ENCODE measurements at regions not wholly inside any gene's neighbourhood (a gene's known extent, or its start where the extent isn't known, plus 50 kb on each side); places are given as distances from the start of the nearest gene placed in this dataset.

GRCh38 chr14:87082917-87083316, 910.1 kb downstream of the GALC start:
- no TSS peak for BruUV-seq (replicated peaks)

More at GRCh38 chr14:87082917-87083316, 910.1 kb downstream of the GALC start:
- Histone ChIP-seq H3K14ac (replicated peaks; ENCODE audit: low read depth, low read length) (no peak overlapping the region), H2BK20ac (ENCODE audit: low read depth, low read length) (no peak overlapping the region), H3K27me3 (ENCODE audit: control insufficient read depth, insufficient read depth, low read length) (no peaks in the 10 kb centered on the region), H2AK5ac (ENCODE audit: low read depth, low read length) (no peak overlapping the region), H3K36me3 (ENCODE audit: control insufficient read depth, insufficient read depth, low read length) (no peaks in the 10 kb centered on the region), H2BK15ac (ENCODE audit: low read depth, low read length) (no peak overlapping the region), H3K79me1 (ENCODE audit: low read depth in 1 of 2, low read length in 2 of 2) (no peaks in the 10 kb centered on the region), H3K18ac (ENCODE audit: low read depth, low read length) (no peak overlapping the region), H3K4me1 (ENCODE audit: control insufficient read depth, insufficient read depth, low read length) (no peaks in the 10 kb centered on the region), H3K9me1 (ENCODE audit: insufficient read depth, low read length) (no peaks in the 10 kb centered on the region), H3K9ac (ENCODE audit: low read depth, low read length) (no peak overlapping the region), H3K4ac (ENCODE audit: low read depth, low read length) (no peak overlapping the region), H3K23ac (ENCODE audit: low read depth, low read length) (no peak overlapping the region), H2BK120ac (ENCODE audit: low read depth, low read length) (no peak overlapping the region), H3K4me3 (ENCODE audit: insufficient read depth, low read depth, low read length) (no peak overlapping the region), H2AK9ac (replicated peaks; ENCODE audit: low read depth, low read length, poor library complexity) (no peak overlapping the region), H4K91ac (ENCODE audit: insufficient read depth, low read depth, low read length) (no peak overlapping the region), H4K8ac (ENCODE audit: low read depth in 2 of 2, low read length in 2 of 2) (no peak overlapping the region), H3K27ac (ENCODE audit: insufficient read depth, low read length) (no peak overlapping the region), H2AFZ (replicated peaks; ENCODE audit: low read length, poor library complexity) (no peak overlapping the region), H3K56ac (ENCODE audit: extremely low read depth, insufficient read depth, low read length) (no peak overlapping the region), H4K20me1 (ENCODE audit: insufficient read depth, low read length) (no peaks in the 10 kb centered on the region), H3K4me2 (ENCODE audit: low read depth, low read length) (no peak overlapping the region), H3K9me3 (ENCODE audit: control insufficient read depth, insufficient read depth, low read length) (no peaks in the 10 kb centered on the region), H2BK5ac (ENCODE audit: low read depth, low read length, poor library complexity, severe bottlenecking) (no peak overlapping the region), H4K5ac (ENCODE audit: low read depth, low read length) (no peak overlapping the region)
- intact Hi-C loops (cut with micrococcal nuclease), result no loop called here
- POLR2A ChIA-PET (ENCODE audit: unreplicated experiment), result no interaction called here
- no peak for ATAC-seq (ENCODE audit: low read depth)
- no peak for DNase-seq
- dilution Hi-C loops (cut with HindIII; ENCODE audit: low sequenced_read_pairs, unreplicated experiment), result no loop called here
- no peak for TF ChIP-seq FOS (IDR thresholded peaks at IDR 0.05; ENCODE audit: low read depth, low read length)
- no peak for TF ChIP-seq RAD21 (IDR thresholded peaks at IDR 0.05; ENCODE audit: low read length)
- TF ChIP-seq, protein P1, sequence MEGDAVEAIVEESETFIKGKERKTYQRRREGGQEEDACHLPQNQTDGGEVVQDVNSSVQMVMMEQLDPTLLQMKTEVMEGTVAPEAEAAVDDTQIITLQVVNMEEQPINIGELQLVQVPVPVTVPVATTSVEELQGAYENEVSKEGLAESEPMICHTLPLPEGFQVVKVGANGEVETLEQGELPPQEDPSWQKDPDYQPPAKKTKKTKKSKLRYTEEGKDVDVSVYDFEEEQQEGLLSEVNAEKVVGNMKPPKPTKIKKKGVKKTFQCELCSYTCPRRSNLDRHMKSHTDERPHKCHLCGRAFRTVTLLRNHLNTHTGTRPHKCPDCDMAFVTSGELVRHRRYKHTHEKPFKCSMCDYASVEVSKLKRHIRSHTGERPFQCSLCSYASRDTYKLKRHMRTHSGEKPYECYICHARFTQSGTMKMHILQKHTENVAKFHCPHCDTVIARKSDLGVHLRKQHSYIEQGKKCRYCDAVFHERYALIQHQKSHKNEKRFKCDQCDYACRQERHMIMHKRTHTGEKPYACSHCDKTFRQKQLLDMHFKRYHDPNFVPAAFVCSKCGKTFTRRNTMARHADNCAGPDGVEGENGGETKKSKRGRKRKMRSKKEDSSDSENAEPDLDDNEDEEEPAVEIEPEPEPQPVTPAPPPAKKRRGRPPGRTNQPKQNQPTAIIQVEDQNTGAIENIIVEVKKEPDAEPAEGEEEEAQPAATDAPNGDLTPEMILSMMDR (conservative IDR thresholded peaks at IDR 0.05; ENCODE audit: low read depth, low read length), result no peak
- no peak for TF ChIP-seq CEBPB (IDR thresholded peaks at IDR 0.05; ENCODE audit: low read depth, low read length)
- TF ChIP-seq MAFK (IDR thresholded peaks at IDR 0.05; ENCODE audit: low read depth, low read length), result peak; percentile 97
- TF ChIP-seq, protein P2, sequence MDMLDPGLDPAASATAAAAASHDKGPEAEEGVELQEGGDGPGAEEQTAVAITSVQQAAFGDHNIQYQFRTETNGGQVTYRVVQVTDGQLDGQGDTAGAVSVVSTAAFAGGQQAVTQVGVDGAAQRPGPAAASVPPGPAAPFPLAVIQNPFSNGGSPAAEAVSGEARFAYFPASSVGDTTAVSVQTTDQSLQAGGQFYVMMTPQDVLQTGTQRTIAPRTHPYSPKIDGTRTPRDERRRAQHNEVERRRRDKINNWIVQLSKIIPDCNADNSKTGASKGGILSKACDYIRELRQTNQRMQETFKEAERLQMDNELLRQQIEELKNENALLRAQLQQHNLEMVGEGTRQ (IDR thresholded peaks at IDR 0.05; ENCODE audit: low read depth, low read length), result no peak
- CTCF ChIA-PET, result interaction anchor here (0.7 to 0.9 kb wide), 2 partner anchors 12 to 446 kb away, joined by 3 read pairs; no protein-coding TSS in a partner anchor
- in situ Hi-C loops (cut with MboI; ENCODE audit: low sequenced_read_pairs), result no loop called here

Measured in IMR-90 (cell line).